Nucleus accumbens (tissue), 56 donors: ENCODE measurements at regions not wholly inside any gene's neighbourhood (a gene's known extent, or its start where the extent isn't known, plus 50 kb on each side); places are given as distances from the start of the nearest gene placed in this dataset.
"Not testable (repeated sequence)": the region's sequence is repeated elsewhere in the genome, so short reads cannot be mapped to it uniquely, and the experiment has no call there.

Experiments used
- DNase-seq, 56 donors: peaks; one replicate each; lab custom pipeline; 2025; lab: John Stamatoyannopoulos, UW

- no peak for DNase-seq
Observed at GRCh38 chr3:106485802-106486201, 617.0 kb upstream of the CBLB start.

DNA sequence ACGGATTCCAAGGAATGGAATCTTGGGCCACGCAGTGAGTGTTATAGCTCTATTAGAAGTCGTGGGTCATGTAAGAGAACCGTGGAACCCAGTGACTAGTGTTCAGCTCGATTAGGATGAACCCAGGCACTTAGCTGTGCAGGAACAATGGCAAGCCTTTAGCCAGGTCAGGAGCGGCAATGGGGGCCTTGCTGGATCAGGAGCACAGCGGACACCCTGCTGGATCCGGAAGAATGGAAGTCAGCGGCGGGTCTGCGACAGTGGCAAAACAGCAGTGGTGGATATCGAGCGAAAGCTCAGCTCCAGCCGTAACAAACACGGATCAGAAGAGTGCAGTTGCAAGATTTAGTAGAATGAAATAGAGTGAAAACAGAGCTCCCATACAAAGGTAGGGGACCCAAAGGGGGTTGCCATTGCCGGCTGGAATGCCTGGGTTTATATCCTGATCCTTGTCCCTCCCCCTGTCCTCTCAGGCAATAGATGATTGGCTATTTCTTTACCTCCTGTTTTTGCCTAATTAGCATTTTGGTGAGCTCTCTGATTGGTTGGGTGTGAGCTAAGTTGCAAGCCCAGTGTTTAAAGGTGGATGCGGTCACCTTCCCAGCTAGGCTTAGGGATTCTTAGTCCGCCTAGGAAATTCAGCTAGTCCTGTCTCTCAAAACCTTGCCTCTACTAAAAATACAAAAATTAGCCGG lies 618.3 kb upstream of the CBLB start:
- DNase-seq, result not testable (repeated sequence)

DNA sequence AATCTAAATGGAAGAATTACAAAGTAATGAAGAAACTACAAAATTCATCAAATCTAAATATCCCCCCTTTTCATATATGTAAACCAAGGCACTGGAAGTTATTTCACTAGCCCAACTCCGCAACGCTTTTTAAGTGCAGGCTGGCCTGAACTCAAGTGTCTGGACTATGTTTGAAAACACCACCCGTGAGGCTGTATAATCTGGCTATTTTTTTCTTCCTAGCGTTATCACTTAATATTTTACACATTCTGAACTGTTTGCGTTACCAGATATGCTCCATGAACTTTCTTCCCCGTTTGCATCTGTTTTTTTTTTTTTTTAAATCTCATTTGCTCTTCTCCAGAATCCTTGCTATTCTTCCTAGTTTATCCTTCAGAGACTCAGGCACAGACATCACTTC lies 619.5 kb upstream of the CBLB start:
- DNase-seq, result no peak

GRCh38 chr3:106491796-106492195 lies 623.0 kb upstream of the CBLB start:
- DNase-seq, result no peak

DNA sequence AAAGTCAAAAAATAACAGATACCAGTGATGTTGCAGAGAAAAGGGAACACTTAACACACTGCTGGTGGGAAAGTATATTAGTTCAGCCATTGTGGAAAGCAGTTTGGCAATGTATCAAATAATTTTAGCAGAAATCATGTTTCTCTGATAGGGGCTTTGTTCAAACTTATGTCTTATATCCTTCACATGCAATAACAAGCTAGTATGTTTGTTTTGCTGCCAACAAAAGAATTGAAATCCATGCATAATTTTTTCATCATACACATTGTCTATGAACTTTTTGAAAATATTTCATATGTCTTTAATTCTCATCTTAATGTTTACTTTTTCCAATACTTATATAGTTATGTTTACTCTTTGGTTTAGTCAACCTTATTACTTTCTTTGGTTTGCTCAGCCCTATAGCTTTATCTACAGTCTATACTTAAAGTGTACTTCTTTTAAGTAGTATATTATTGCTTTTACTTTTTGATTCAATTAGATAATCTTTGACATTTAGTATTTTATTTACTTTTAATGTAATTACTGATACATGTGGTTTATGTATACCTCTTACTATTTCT lies 639.6 kb upstream of the CBLB start:
- no peak for DNase-seq

DNA sequence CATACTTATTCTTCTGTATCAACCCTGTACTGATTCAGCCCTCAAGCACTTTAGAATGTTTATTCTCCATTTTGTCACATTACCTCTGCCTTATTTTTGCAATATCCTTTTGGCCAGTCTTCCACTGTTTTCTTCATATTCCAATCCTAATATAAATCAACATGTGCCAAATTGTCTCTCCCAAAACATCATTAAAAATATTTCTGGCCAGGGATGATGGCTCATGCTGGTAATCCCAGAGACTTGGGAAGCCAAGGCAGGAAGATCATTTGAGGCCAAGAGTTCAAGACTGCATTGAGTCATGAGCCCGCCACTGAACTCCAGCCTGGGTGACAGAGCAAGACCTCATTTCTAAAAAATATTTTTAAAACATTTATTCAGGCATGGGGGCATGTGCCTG lies 641.4 kb upstream of the CBLB start:
- DNase-seq, result no peak

GRCh38 chr3:106512846-106513245 lies 644.0 kb upstream of the CBLB start:
- no peak for DNase-seq

DNA sequence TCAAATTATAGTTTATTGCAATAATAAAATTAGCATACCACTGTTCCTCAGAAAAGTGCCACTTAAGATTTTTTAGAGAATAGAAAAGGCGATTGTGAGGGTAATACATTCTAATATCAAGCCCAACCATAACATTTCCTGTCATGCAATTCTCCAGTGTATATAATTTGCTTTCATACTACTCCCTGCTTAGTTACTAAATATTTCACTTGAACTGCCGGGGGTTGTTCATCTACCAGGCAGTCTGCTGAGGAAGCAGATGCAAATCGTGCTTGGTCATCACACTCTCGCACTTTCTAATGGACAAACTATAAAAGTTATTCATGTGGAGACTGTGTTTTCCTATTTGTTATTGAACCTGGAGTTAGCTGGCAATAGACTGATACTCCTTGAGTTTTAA lies 645.6 kb upstream of the CBLB start:
- no peak for DNase-seq

GRCh38 chr3:106518516-106518915 lies 649.7 kb upstream of the CBLB start:
- DNase-seq, result no peak

DNA sequence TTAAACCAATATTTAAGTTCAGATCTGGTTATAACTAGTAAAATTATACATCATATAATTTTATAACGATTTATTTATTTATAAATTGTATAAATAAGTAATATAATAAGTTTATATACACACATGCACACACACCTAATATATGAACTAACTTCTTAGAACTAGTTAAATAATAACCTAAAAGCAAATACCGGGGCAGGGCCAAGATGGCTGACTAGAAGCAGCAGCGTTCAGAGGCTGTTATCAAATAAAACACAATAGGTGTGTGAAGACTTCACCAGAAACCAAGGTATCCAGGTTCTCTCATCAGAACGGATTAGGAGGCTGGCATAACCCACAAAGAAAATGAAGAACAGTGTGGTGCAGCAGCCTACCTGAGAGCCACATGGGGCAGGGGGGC lies 653.6 kb upstream of the CBLB start:
- no peak for DNase-seq

DNA sequence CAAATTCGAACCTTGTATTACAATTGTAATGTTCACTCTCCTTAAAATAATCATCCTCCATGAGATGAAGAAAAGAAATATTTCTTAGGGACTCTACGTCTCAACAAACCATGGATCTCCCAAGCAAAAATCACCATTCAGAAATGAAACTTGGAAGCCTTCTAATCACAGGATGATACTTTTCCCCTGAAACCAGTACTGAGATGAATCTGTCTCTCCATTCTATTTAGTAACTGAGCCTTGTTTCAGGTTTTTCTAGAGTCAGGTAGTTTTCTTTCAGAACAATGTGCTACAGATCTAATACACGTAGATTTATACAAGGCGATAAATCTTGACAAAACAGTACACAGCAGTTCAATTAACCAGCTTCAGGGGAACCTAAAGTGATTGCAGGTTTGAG lies 660.1 kb upstream of the CBLB start:
- DNase-seq, result no peak

DNA sequence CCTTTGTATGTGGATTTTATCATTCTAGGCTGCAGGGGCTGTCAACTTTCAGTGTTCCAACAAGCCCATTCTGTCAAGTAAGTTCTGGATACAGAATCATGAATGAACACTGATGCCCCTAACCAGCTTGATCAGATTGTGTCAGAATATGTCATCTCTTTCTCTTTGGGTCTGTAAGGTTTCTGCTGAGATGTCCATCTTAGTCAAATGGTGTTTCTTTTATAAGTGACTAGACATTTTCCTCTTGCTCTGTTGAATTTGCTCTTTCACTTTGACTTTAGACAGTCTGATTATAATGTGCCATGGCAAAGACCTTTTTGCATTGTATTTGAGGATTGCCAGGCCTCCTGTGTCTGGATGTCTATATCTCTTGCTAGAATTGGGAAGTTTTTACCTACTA lies 660.9 kb upstream of the CBLB start:
- no peak for DNase-seq

DNA sequence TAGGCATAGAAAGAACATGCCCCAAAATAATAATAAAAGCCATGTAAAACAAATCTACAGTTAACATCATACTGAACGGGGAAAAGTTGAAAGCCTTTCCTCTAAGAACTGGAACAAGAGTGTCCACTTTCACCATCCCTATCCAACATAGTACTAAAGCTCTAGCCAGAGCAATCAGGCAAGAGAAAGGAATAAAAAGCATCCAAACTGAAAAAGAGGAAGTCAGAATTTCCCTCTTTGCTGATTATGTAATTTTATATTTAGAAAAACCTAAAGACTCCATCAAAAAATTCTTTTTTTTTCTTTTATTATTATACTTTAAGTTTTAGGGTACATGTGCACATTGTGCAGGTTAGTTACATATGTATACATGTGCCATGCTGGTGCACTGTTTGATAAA lies 661.6 kb upstream of the CBLB start:
- no peak for DNase-seq

DNA sequence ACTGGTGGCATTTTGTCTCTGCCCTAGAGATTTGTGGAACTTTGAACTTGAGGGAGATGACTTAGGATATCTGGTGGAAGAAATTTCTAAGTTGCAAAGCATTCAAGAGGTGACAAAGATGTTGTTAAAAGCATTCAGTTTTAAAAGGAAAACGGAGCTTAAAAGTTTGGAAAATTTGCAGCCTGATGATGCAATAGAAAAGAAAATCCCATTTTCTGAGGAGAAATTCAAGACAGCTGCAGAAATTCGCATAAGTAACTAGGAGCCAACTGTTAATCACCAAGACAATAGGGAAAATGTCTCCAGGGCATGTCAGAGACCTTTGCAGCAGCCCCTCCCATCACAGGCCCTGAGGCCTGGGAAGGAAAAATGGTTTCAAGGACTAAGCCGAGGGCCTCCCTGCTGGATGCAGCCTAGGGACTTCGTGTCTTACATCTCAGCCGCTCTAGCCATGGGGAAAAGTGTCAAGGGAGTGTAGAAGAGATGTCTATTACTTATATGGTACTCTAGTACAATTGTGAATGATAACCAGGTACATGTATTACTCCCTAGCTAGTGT lies 663.0 kb upstream of the CBLB start:
- not testable (repeated sequence) for DNase-seq

GRCh38 chr3:106533093-106533787 lies 664.4 kb upstream of the CBLB start:
- no peak for DNase-seq

GRCh38 chr3:106533788-106534160 lies 665.0 kb upstream of the CBLB start:
- DNase-seq, result no peak

DNA sequence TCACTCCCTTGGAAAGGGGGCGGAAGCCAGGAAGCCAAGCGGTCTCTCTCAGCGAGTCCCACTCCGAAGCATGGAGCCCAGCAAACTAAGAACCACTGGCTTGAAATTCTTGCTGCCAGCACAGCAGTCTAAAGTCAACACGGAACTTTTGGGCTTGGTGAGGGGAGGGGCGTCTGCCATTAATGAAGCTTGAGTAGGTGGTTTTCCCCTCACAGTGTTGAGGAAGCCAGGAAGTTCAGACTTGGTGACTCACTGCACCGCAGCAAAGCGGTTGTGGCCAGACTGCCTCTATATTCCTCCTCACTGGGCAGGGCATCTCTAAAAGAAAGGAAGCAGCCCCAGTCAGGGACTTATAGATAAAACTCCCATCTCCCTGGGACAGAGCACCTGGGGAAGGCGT lies 665.4 kb upstream of the CBLB start:
- DNase-seq, result no peak

DNA sequence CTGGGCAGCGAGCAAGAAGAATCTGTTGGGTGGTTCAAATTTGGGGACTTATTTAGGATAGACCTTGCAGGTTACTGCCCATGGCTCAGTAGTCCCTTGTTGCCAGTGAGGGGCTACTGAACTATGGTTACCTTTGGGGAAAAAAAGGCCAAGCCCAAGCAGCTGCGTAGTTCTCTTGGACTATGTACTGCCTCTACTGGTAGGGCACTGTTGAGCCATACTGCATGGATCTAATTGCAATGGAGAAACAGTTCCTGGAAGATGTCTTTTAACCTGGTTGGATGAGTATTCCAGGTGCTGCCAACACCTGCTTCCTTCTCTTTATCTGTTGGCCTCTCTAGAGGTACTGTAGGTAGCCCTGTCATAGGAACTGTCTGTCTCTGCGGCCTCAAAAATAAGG lies 671.9 kb upstream of the CBLB start:
- DNase-seq, result no peak

DNA sequence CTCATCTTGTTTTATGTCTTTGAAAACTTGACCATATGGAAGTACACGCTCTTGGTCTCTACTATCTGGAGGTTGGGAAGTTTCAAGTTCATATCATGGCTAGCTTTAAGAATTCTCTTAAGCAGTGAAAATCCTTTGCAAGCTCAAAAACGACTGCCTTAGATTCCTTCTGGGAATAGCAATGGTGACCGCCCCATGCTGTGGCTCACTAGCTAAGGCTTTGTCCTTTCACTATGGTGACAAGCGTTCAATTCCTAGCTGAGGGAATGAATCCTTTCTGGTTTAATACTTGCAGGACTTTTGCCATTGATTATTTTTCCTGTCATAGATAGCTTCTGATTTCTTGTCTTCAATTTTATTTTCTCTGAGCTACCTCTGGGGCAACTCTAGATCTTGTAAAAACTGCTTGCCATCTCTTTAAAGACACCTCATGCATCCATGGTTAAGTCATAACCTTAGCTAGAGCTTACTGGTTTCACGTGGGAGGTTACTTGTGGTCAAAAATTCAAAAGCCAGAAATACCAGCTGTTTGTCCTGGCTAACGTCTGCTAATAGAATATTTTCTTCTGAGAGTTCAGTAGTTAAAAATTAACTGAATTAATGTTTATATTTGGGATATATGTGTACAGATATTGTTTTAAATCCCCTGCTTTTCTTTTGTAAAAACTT lies 673.4 kb upstream of the CBLB start:
- no peak for DNase-seq

- no peak for DNase-seq
Observed at GRCh38 chr3:106552351-106553043, 683.7 kb upstream of the CBLB start.

DNA sequence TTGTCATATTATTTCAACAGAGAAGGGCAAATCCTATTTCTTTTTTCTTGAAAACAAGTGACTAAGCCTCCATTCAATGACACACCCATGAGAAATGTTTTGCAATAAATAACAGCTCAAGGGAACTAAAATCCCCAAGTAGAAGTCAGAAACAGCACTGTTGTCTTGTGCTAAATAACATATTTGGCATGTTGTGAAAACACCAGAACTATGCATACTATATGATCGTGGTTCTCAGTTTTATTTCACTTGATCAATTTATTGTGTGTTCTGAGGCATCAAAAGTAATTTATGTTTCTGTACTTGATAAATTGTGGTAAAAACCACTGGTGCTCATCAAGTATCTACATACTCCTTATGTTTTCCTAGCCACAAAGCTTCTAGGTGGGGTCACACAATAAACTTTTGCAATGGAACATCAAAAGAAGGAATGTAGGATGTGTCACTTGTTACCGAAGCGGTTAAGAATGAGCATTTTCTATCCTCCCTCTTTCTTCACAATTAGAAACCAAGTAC lies 691.7 kb upstream of the CBLB start:
- no peak for DNase-seq
